Upper lobe of left lung (tissue), 4 donors: ENCODE measurements at regions not wholly inside any gene's neighbourhood (a gene's known extent, or its start where the extent isn't known, plus 50 kb on each side); places are given as distances from the start of the nearest gene placed in this dataset.

ENCODE experiments used
- EP300 ChIP-seq, 4 donors: sonication (generic); formaldehyde crosslinking; IDR thresholded peaks; one replicate each; pipeline ENCODE4 v1.5.1; 2017; ENCODE audit warnings: antibody characterized with exemption in 4 of 4, control low read depth in 2 of 4
- POLR2A ChIP-seq, 4 donors: fragments of 450-650 bp; IDR thresholded peaks; one replicate each; pipeline ENCODE4 v1.5.1; 2016 to 2017; ENCODE audit warnings: antibody characterized with exemption in 4 of 4, mild to moderate bottlenecking in 2 of 4
- POLR2AphosphoS5 ChIP-seq, 2 donors: sonication (generic); formaldehyde crosslinking; IDR thresholded peaks; one replicate each; pipeline ENCODE4 v1.5.1; 2017; ENCODE audit warnings: antibody characterized with exemption in 2 of 2
- TF ChIP-seq, protein P1 (sequence below), 6 experiments: fragments of 450-650 bp in 4 of 6; fragments of 200-600 bp in 2 of 6; sonication (generic) in 2 of 6; IDR thresholded peaks; one replicate each; pipeline ENCODE4 v1.5.1; 2016 to 2019; ENCODE audit warnings: antibody characterized with exemption in 6 of 6

DNA sequence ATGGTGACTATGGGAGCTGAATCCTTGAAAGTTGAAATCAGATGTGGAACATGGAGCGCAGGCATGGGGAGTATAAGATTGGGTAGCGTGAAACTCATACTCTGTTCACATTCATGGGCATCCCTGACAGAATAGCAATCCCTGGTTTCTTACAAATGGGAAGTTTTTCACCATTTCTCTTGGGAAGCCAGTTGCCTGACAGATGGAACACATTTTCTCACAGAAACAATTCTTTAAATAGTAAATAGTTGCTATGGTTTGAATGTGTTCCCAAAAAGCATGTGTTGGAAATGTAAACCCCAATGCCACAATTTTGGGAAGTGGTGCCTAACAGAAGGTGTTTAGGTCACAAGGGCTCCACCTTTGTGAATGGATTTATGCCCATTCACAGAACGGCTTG lies 262.8 kb upstream of the HS3ST5 start:
- TF ChIP-seq, protein P1, sequence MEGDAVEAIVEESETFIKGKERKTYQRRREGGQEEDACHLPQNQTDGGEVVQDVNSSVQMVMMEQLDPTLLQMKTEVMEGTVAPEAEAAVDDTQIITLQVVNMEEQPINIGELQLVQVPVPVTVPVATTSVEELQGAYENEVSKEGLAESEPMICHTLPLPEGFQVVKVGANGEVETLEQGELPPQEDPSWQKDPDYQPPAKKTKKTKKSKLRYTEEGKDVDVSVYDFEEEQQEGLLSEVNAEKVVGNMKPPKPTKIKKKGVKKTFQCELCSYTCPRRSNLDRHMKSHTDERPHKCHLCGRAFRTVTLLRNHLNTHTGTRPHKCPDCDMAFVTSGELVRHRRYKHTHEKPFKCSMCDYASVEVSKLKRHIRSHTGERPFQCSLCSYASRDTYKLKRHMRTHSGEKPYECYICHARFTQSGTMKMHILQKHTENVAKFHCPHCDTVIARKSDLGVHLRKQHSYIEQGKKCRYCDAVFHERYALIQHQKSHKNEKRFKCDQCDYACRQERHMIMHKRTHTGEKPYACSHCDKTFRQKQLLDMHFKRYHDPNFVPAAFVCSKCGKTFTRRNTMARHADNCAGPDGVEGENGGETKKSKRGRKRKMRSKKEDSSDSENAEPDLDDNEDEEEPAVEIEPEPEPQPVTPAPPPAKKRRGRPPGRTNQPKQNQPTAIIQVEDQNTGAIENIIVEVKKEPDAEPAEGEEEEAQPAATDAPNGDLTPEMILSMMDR (IDR thresholded peaks at IDR 0.05) = no peak
- TF ChIP-seq POLR2A (IDR thresholded peaks at IDR 0.05) (no peak), POLR2AphosphoS5 (IDR thresholded peaks at IDR 0.05) (no peak), EP300 (IDR thresholded peaks at IDR 0.05) (no peak)
